Lower leg skin (tissue), 3 donors: ENCODE measurements at regions not wholly inside any gene's neighbourhood (a gene's known extent, or its start where the extent isn't known, plus 50 kb on each side); places are given as distances from the start of the nearest gene placed in this dataset.

Experiments used
- POLR2A ChIP-seq, 2 donors: fragments of 450-650 bp; IDR thresholded peaks; one replicate each; pipeline ENCODE4 v1.6.1; 2016 to 2017; ENCODE audit warnings: antibody characterized with exemption in 2 of 2, mild to moderate bottlenecking in 1 of 2, moderate library complexity in 1 of 2
- TF ChIP-seq, protein P1 (sequence below), 3 donors: fragments of 450-650 bp; IDR thresholded peaks; one replicate each; pipeline ENCODE4 v1.5.1; 2016; ENCODE audit warnings: antibody characterized with exemption in 3 of 3, mild to moderate bottlenecking in 3 of 3, moderate library complexity in 2 of 3

DNA sequence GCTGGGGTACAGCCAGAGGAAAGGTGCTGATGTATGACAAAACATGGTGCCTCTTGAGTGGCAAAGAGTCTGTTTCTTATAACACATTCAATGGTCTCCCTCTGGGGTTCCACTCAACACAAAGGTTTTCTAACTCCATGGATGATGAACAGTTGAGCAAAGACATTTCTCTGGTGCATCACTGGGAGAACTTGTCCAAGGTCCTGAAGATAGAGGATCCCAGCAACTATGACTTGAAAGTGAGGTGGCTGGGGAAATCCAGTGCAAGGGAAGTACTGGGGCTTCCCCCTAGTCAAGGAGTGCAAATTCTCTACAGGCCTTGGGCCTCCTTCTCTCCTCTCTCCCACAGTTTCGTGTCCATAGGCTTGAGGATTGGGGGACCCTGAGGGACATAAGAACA, 431.1 kb downstream of the WDR72 start:
- TF ChIP-seq POLR2A (IDR thresholded peaks at IDR 0.05) = no peak
- TF ChIP-seq, protein P1, sequence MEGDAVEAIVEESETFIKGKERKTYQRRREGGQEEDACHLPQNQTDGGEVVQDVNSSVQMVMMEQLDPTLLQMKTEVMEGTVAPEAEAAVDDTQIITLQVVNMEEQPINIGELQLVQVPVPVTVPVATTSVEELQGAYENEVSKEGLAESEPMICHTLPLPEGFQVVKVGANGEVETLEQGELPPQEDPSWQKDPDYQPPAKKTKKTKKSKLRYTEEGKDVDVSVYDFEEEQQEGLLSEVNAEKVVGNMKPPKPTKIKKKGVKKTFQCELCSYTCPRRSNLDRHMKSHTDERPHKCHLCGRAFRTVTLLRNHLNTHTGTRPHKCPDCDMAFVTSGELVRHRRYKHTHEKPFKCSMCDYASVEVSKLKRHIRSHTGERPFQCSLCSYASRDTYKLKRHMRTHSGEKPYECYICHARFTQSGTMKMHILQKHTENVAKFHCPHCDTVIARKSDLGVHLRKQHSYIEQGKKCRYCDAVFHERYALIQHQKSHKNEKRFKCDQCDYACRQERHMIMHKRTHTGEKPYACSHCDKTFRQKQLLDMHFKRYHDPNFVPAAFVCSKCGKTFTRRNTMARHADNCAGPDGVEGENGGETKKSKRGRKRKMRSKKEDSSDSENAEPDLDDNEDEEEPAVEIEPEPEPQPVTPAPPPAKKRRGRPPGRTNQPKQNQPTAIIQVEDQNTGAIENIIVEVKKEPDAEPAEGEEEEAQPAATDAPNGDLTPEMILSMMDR (IDR thresholded peaks at IDR 0.05) = no peak
